Stimulated activated CD8-positive, alpha-beta memory T cell treated with anti-CD3 and anti-CD28 coated beads, Interleukin-15, amount 100 ng/mL, for 48 hours (primary cell): ENCODE measurements at regions not wholly inside any gene's neighbourhood (a gene's known extent, or its start where the extent isn't known, plus 50 kb on each side); places are given as distances from the start of the nearest gene placed in this dataset.
"Not testable (repeated sequence)": the region's sequence is repeated elsewhere in the genome, so short reads cannot be mapped to it uniquely, and the experiment has no call there.

Experiments used
- DNase-seq, 2 donors: peaks; one replicate each; pipeline ENCODE4 v3.0.0-alpha.2; 2020; ENCODE audit warnings: low read depth in 2 of 2

GRCh38 chr2:8137801-8138200, 544.1 kb upstream of the ID2 start:
- no peak for DNase-seq

GRCh38 chr2:8138525-8138922, 543.3 kb upstream of the ID2 start:
- DNase-seq, result no peak

GRCh38 chr2:8138923-8139667, 542.8 kb upstream of the ID2 start:
- DNase-seq, result no peak

GRCh38 chr2:8139668-8140200, 542.1 kb upstream of the ID2 start:
- no peak for DNase-seq

- no peak for DNase-seq
Observed at GRCh38 chr2:8141079-8141707, 540.7 kb upstream of the ID2 start.

- DNase-seq, result no peak
Observed at GRCh38 chr2:8141780-8142179, 540.1 kb upstream of the ID2 start.

- DNase-seq, result no peak
Observed at GRCh38 chr2:8142461-8142860, 539.4 kb upstream of the ID2 start.

GRCh38 chr2:8144131-8144631, 537.7 kb upstream of the ID2 start:
- no peak for DNase-seq

GRCh38 chr2:8144785-8145184, 537.1 kb upstream of the ID2 start:
- no peak for DNase-seq

GRCh38 chr2:8145375-8145774, 536.5 kb upstream of the ID2 start:
- not testable (repeated sequence) for DNase-seq

GRCh38 chr2:8146132-8147005, 535.5 kb upstream of the ID2 start:
- DNase-seq, result no peak

- DNase-seq, result no peak
Observed at GRCh38 chr2:8148260-8149006, 533.4 kb upstream of the ID2 start.

GRCh38 chr2:8149007-8149405, 532.9 kb upstream of the ID2 start:
- no peak for DNase-seq

- no peak for DNase-seq
Observed at GRCh38 chr2:8149985-8150539, 531.8 kb upstream of the ID2 start.

GRCh38 chr2:8151888-8152287, 530.0 kb upstream of the ID2 start:
- DNase-seq, result no peak

GRCh38 chr2:8152392-8153257, 529.2 kb upstream of the ID2 start:
- DNase-seq, result no peak

GRCh38 chr2:8153258-8153718, 528.6 kb upstream of the ID2 start:
- DNase-seq, result no peak

- no peak for DNase-seq
Observed at GRCh38 chr2:8154270-8154669, 527.6 kb upstream of the ID2 start.

GRCh38 chr2:8154936-8155335, 526.9 kb upstream of the ID2 start:
- DNase-seq, result peak; percentile 12 to 36
